NCI-H226 (cell line): ENCODE measurements at regions not wholly inside any gene's neighbourhood (a gene's known extent, or its start where the extent isn't known, plus 50 kb on each side); places are given as distances from the start of the nearest gene placed in this dataset.

Source experiments
- DNase-seq: peaks from one replicate; pipeline ENCODE4 v3.0.0-alpha.2; 2015

- DNase-seq, result peak; percentile 33
Observed at GRCh38 chr9:18359335-18359734, 114.6 kb upstream of the ADAMTSL1 start.

GRCh38 chr9:18360005-18360404 lies 113.9 kb upstream of the ADAMTSL1 start:
- no peak for DNase-seq

- no peak for DNase-seq
Observed at GRCh38 chr9:18361646-18362045, 112.3 kb upstream of the ADAMTSL1 start.

GRCh38 chr9:18362166-18362565 lies 111.8 kb upstream of the ADAMTSL1 start:
- DNase-seq, result no peak

- no peak for DNase-seq
Observed at GRCh38 chr9:18362901-18363685, 110.9 kb upstream of the ADAMTSL1 start.

GRCh38 chr9:18365651-18366050 lies 108.3 kb upstream of the ADAMTSL1 start:
- DNase-seq, result no peak

GRCh38 chr9:18366184-18366583 lies 107.8 kb upstream of the ADAMTSL1 start:
- DNase-seq, result no peak

GRCh38 chr9:18368206-18368605 lies 105.7 kb upstream of the ADAMTSL1 start:
- DNase-seq, result no peak

- DNase-seq, result no peak
Observed at GRCh38 chr9:18371141-18371540, 102.8 kb upstream of the ADAMTSL1 start.

GRCh38 chr9:18371621-18372020 lies 102.3 kb upstream of the ADAMTSL1 start:
- DNase-seq, result no peak

- DNase-seq, result peak; percentile 57
Observed at GRCh38 chr9:18379073-18379811, 94.7 kb upstream of the ADAMTSL1 start.

GRCh38 chr9:18382243-18382642 lies 91.7 kb upstream of the ADAMTSL1 start:
- no peak for DNase-seq

- no peak for DNase-seq
Observed at GRCh38 chr9:18384066-18384465, 89.9 kb upstream of the ADAMTSL1 start.

GRCh38 chr9:18385696-18386490 lies 88.1 kb upstream of the ADAMTSL1 start:
- no peak for DNase-seq

GRCh38 chr9:18390393-18390792 lies 83.6 kb upstream of the ADAMTSL1 start:
- DNase-seq, result no peak

GRCh38 chr9:18393340-18394130 lies 80.4 kb upstream of the ADAMTSL1 start:
- peak; percentile 96 for DNase-seq

GRCh38 chr9:18394847-18395351 lies 79.1 kb upstream of the ADAMTSL1 start:
- no peak for DNase-seq

- DNase-seq, result no peak
Observed at GRCh38 chr9:18396102-18396728, 77.7 kb upstream of the ADAMTSL1 start.

- no peak for DNase-seq
Observed at GRCh38 chr9:18397076-18397475, 76.9 kb upstream of the ADAMTSL1 start.

- no peak for DNase-seq
Observed at GRCh38 chr9:18398038-18398437, 75.9 kb upstream of the ADAMTSL1 start.

- no peak for DNase-seq
Observed at GRCh38 chr9:18404434-18405029, 69.4 kb upstream of the ADAMTSL1 start.

GRCh38 chr9:18405240-18405639 lies 68.7 kb upstream of the ADAMTSL1 start:
- DNase-seq, result no peak
